Posterior cingulate gyrus (tissue), 11 donors: ENCODE measurements at regions not wholly inside any gene's neighbourhood (a gene's known extent, or its start where the extent isn't known, plus 50 kb on each side); places are given as distances from the start of the nearest gene placed in this dataset.
A peak's percentile ranks its signal among the peaks of the same experiment; 100 is the strongest.
"Not testable (repeated sequence)": the region's sequence is repeated elsewhere in the genome, so short reads cannot be mapped to it uniquely, and the experiment has no call there.

Source experiments
- DNase-seq, 10 donors: peaks; one replicate each; pipeline versions ENCODE4 v3.0.0 to v3.0.0-alpha.2; 2020 to 2021; ENCODE audit warnings: mixed read lengths in 3 of 10
- intact Hi-C: fragments of 100-400 bp; cut with DNase I; formaldehyde crosslinking; loops from one replicate; pipeline ENCODE4 v1.15.1; 2023

- intact Hi-C loops, result no loop called here
- DNase-seq, result no peak
These were observed 238.8 kb upstream of the PCDH20 start for GRCh38 chr13:61654481-61654880.

- DNase-seq, result no peak
- intact Hi-C loops, result no loop called here
These were observed 232.9 kb upstream of the PCDH20 start for GRCh38 chr13:61648547-61648946.

- DNase-seq, result no peak
- intact Hi-C loops, result no loop called here
These were observed 196.5 kb upstream of the PCDH20 start for GRCh38 chr13:61612192-61612591.

- intact Hi-C loops, result no loop called here
These were observed 192.5 kb upstream of the PCDH20 start for GRCh38 chr13:61608138-61608537.

GRCh38 chr13:61600360-61601033 lies 184.8 kb upstream of the PCDH20 start:
- DNase-seq, result peak in 2 of 10 donors; percentile 9 to 42
- intact Hi-C loops, result no loop called here

More at GRCh38 chr13:61608138-61608537, 192.5 kb upstream of the PCDH20 start:
- no peak for DNase-seq

- intact Hi-C loops, result no loop called here
- no peak for DNase-seq
These were observed 176.8 kb upstream of the PCDH20 start for GRCh38 chr13:61592489-61592888.

GRCh38 chr13:61575973-61576372 lies 160.3 kb upstream of the PCDH20 start:
- no peak for DNase-seq
- intact Hi-C loops, result no loop called here

GRCh38 chr13:61563645-61564044 lies 148.0 kb upstream of the PCDH20 start:
- intact Hi-C loops, result no loop called here
- DNase-seq, result no peak

GRCh38 chr13:61546911-61547310 lies 131.3 kb upstream of the PCDH20 start:
- DNase-seq, result no peak
- intact Hi-C loops, result no loop called here

- intact Hi-C loops, result no loop called here
- DNase-seq, result no peak
These were observed 130.8 kb upstream of the PCDH20 start for GRCh38 chr13:61546413-61546812.

- intact Hi-C loops, result no loop called here
- no peak for DNase-seq
These were observed 120.8 kb upstream of the PCDH20 start for GRCh38 chr13:61536433-61536832.

GRCh38 chr13:61531383-61532065 lies 115.9 kb upstream of the PCDH20 start:
- intact Hi-C loops, result no loop called here
- no peak for DNase-seq

- intact Hi-C loops, DNase-seq: not testable (repeated sequence)
These were observed 103.6 kb upstream of the PCDH20 start for GRCh38 chr13:61519214-61519613.

GRCh38 chr13:61508936-61509335 lies 93.3 kb upstream of the PCDH20 start:
- intact Hi-C loops, result no loop called here
- DNase-seq, result no peak

- no peak for DNase-seq
- intact Hi-C loops, result no loop called here
These were observed 84.5 kb upstream of the PCDH20 start for GRCh38 chr13:61500176-61500575.

GRCh38 chr13:61495648-61496047 lies 80.0 kb upstream of the PCDH20 start:
- DNase-seq, result no peak
- intact Hi-C loops, result no loop called here

GRCh38 chr13:61493556-61493955 lies 77.9 kb upstream of the PCDH20 start:
- intact Hi-C loops, result not testable (repeated sequence)
- DNase-seq, result peak in 1 of 10 donors; percentile 67

- DNase-seq, result peak in 3 of 10 donors; percentile 35 to 66 (median 61)
- intact Hi-C loops, result no loop called here
These were observed 70.8 kb upstream of the PCDH20 start for GRCh38 chr13:61486496-61486895.

- intact Hi-C loops, result no loop called here
- no peak for DNase-seq
These were observed 69.6 kb upstream of the PCDH20 start for GRCh38 chr13:61485128-61485765.

- no peak for DNase-seq
- intact Hi-C loops, result no loop called here
These were observed 62.0 kb upstream of the PCDH20 start for GRCh38 chr13:61477619-61478018.

- no peak for DNase-seq
These were observed 55.1 kb upstream of the PCDH20 start for GRCh38 chr13:61470786-61471185.

GRCh38 chr13:61466280-61466679 lies 50.6 kb upstream of the PCDH20 start:
- intact Hi-C loops, result no loop called here
- DNase-seq, result no peak

More at GRCh38 chr13:61470786-61471185, 55.1 kb upstream of the PCDH20 start:
- intact Hi-C loops, result no loop called here
